ENCODE measurements at regions not wholly inside any gene's neighbourhood (a gene's known extent, or its start where the extent isn't known, plus 50 kb on each side); places are given as distances from the start of the nearest gene placed in this dataset.

GRCh38 chr10:2145926-2146478 is 408.7 kb upstream of the ADARB2 start:
- TF ChIP-seq CTCF (IDR thresholded peaks at IDR 0.05), result no peak
- TF ChIP-seq POLR2A (IDR thresholded peaks at IDR 0.05), result no peak
